ENCODE measurements at regions not wholly inside any gene's neighbourhood (a gene's known extent, or its start where the extent isn't known, plus 50 kb on each side); places are given as distances from the start of the nearest gene placed in this dataset.

- TF ChIP-seq CTCF (IDR thresholded peaks at IDR 0.05; ENCODE audit: low read depth, low read length) = no peak
- no peak for DNase-seq (ENCODE audit: extremely low read depth, low read depth)
Measured at GRCh38 chr2:37425408-37425807, 81.0 kb downstream of the QPCT start.

DNA sequence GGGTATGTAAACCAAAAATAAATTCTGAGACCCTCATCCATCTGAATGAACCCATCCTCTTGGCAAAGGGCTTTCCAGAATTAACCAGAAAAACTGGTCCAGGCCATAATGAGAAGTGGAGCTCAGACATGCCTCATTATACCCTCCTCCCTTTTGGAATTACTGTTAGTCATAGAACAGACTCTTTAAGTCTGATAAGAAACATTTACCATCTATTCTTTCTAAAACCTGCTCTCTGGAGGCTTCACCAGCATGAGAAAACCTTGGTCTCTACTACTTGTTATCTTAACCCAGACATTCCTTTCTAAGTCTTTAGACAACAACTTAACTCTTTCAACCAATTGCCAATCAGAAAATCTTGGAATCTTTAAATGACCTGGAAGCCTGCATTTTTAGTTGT is 82.8 kb downstream of the QPCT start:
- no peak for DNase-seq (ENCODE audit: extremely low read depth, low read depth)
- TF ChIP-seq CTCF (IDR thresholded peaks at IDR 0.05; ENCODE audit: low read depth, low read length) = no peak

DNA sequence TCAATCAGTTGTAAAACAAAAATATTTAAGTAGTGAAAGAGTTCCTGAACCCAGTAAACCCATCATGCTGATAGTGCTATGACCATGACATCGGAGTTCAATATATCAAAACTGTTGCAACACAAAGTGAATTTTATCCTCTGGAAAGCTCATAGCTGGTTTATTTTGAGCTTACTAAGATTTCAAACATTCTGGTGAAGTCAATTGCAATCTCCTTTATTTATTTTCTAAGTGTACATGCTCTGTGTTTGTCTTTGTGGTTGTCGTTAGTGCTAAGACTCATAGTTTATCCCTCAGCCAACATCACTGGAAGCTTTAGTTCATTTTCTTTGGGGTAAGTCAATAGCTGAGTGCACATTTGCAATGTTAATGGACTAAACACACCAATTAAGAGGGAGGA is 91.9 kb downstream of the QPCT start:
- no peak for DNase-seq (ENCODE audit: extremely low read depth, low read depth)
- no peak for TF ChIP-seq CTCF (IDR thresholded peaks at IDR 0.05; ENCODE audit: low read depth, low read length)

DNA sequence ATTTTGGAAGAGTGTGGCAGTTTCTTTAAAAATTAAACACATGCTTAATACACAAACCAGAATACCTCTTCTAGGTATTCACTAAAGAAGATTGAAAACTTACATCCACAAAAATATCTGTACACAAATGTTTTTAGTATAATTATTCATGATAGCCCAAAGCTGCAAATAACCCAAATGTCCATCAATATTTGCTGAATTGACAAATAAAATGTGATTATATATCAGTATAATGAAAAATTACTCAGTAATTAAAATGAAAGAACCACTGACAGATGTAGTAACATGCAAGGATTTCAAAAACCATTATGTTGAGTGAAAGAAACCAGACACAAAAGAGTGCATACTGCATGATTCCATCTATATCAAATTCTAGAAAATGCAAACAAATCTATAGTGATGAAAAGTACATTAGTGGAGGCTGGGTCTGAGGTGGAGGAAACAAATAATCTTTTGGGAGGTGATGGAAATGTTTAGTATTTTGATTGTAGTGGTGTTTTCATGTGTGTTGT is 94.8 kb downstream of the QPCT start:
- no peak for TF ChIP-seq CTCF (IDR thresholded peaks at IDR 0.05; ENCODE audit: low read depth, low read length)

DNA sequence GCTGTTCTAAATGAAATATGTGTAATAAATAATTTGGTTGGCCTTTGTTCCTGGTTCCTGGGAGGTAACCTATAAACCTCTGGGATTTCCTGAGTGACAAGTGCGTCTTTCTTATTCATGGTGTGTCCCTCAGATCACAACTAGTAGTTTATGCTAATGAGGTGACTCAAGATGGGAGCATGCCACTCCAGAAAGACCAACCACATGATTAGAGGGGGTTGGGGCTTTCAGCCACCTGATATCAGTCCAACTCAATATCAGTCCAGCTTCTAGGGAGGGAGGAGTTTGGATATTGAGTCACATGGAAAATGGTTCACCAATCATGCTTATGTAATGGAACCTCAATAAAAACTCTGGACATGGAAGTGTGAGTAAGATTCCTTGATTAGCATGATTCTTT is 96.6 kb downstream of the QPCT start:
- no peak for DNase-seq (ENCODE audit: extremely low read depth, low read depth)
- no peak for TF ChIP-seq CTCF (IDR thresholded peaks at IDR 0.05; ENCODE audit: low read depth, low read length)

More for the DNA sequence above, 94.8 kb downstream of the QPCT start:
- DNase-seq (ENCODE audit: extremely low read depth, low read depth) = no peak

- no peak for TF ChIP-seq CTCF (IDR thresholded peaks at IDR 0.05; ENCODE audit: low read depth, low read length)
- no peak for DNase-seq (ENCODE audit: extremely low read depth, low read depth)
Measured at GRCh38 chr2:37443082-37443481, 98.7 kb downstream of the QPCT start.

GRCh38 chr2:37447446-37447845 is 103.0 kb downstream of the QPCT start:
- no peak for TF ChIP-seq CTCF (IDR thresholded peaks at IDR 0.05; ENCODE audit: low read depth, low read length)
- DNase-seq (ENCODE audit: extremely low read depth, low read depth) = no peak

Data from AG09319 (cell line).